ENCODE measurements at regions not wholly inside any gene's neighbourhood (a gene's known extent, or its start where the extent isn't known, plus 50 kb on each side); places are given as distances from the start of the nearest gene placed in this dataset.

GRCh38 chr1:48077795-48078222 lies 80.6 kb upstream of the TRABD2B start:
- TF ChIP-seq CTCF (IDR thresholded peaks at IDR 0.05) (no peak), POLR2AphosphoS5 (IDR thresholded peaks at IDR 0.05) (no peak)
